Muscle layer of colon (tissue), 2 donors: ENCODE measurements at regions not wholly inside any gene's neighbourhood (a gene's known extent, or its start where the extent isn't known, plus 50 kb on each side); places are given as distances from the start of the nearest gene placed in this dataset.

ENCODE experiments used
- H3K27ac ChIP-seq: one replicate; pipeline ENCODE4 v1.7.0; 2013; ENCODE audit warnings: low read depth, mild to moderate bottlenecking, low read length, moderate library complexity
- H3K27me3 ChIP-seq, 2 donors: one replicate each; pipeline ENCODE4 v1.7.0; 2013; ENCODE audit warnings: low read length in 2 of 2, mild to moderate bottlenecking in 2 of 2; ENCODE audit not compliant: insufficient read depth in 2 of 2, control insufficient read depth in 1 of 2
- H3K36me3 ChIP-seq: one replicate; pipeline ENCODE4 v1.7.0; 2013; ENCODE audit warnings: mild to moderate bottlenecking, low read length; ENCODE audit not compliant: insufficient read depth
- H3K4me1 ChIP-seq: one replicate; pipeline ENCODE4 v1.7.0; 2013; ENCODE audit warnings: mild to moderate bottlenecking, low read length; ENCODE audit not compliant: insufficient read depth
- H3K4me3 ChIP-seq, 2 donors: one replicate each; pipeline ENCODE4 v1.7.0; 2013; ENCODE audit warnings: low read length in 2 of 2, low read depth in 1 of 2, mild to moderate bottlenecking in 1 of 2, moderate library complexity in 1 of 2
- H3K9ac ChIP-seq: one replicate; pipeline ENCODE4 v1.7.0; 2013; ENCODE audit warnings: low read length
- H3K9me3 ChIP-seq: one replicate; pipeline ENCODE4 v1.7.0; 2013; ENCODE audit warnings: mild to moderate bottlenecking, low read length
- donor health status: abdominal sarcoma.
- donor health status: Adenocarcinoma of cecum.

- H3K27me3 ChIP-seq = no peaks in the 10 kb centered on the region
Measured at GRCh38 chr21:35316933-35317332, 267.8 kb upstream of the RUNX1 start.

GRCh38 chr21:35316456-35316855 is 267.4 kb upstream of the RUNX1 start:
- Histone ChIP-seq H3K36me3 (no peaks in the 10 kb centered on the region), H3K27ac (no peak overlapping the region), H3K9me3 (no peaks in the 10 kb centered on the region), H3K27me3 (no peaks in the 10 kb centered on the region), H3K9ac (no peak overlapping the region), H3K4me1 (no peaks in the 10 kb centered on the region), H3K4me3 (no peak overlapping the region)

More at GRCh38 chr21:35316933-35317332, 267.8 kb upstream of the RUNX1 start:
- Histone ChIP-seq H3K9me3 (no peaks in the 10 kb centered on the region), H3K36me3 (no peaks in the 10 kb centered on the region), H3K27ac (no peak overlapping the region), H3K9ac (no peak overlapping the region), H3K4me3 (no peak overlapping the region), H3K4me1 (no peaks in the 10 kb centered on the region)

GRCh38 chr21:35314857-35315582 is 265.9 kb upstream of the RUNX1 start:
- no peak overlapping the region for H3K27ac ChIP-seq
- H3K9ac ChIP-seq = no peak overlapping the region
- H3K4me3 ChIP-seq = no peak overlapping the region
- no peaks in the 10 kb centered on the region for H3K9me3 ChIP-seq
- no peaks in the 10 kb centered on the region for H3K36me3 ChIP-seq
- H3K27me3 ChIP-seq = no peaks in the 10 kb centered on the region
- no peaks in the 10 kb centered on the region for H3K4me1 ChIP-seq

- no peaks in the 10 kb centered on the region for H3K4me1 ChIP-seq
- H3K4me3 ChIP-seq = no peak overlapping the region
- no peak overlapping the region for H3K9ac ChIP-seq
- H3K27ac ChIP-seq = no peak overlapping the region
- H3K9me3 ChIP-seq = no peaks in the 10 kb centered on the region
- H3K36me3 ChIP-seq = no peaks in the 10 kb centered on the region
- no peaks in the 10 kb centered on the region for H3K27me3 ChIP-seq
Measured at GRCh38 chr21:35311985-35312384, 262.9 kb upstream of the RUNX1 start.

- H3K27ac ChIP-seq = no peak overlapping the region
- H3K36me3 ChIP-seq = no peaks in the 10 kb centered on the region
- H3K9ac ChIP-seq = no peak overlapping the region
- H3K27me3 ChIP-seq = no peaks in the 10 kb centered on the region
- H3K4me3 ChIP-seq = no peak overlapping the region
- H3K9me3 ChIP-seq = no peaks in the 10 kb centered on the region
- H3K4me1 ChIP-seq = no peaks in the 10 kb centered on the region
Measured at GRCh38 chr21:35309316-35309715, 260.2 kb upstream of the RUNX1 start.

GRCh38 chr21:35303085-35303484 is 254.0 kb upstream of the RUNX1 start:
- H3K9me3 ChIP-seq = no peaks in the 10 kb centered on the region
- H3K36me3 ChIP-seq = no peaks in the 10 kb centered on the region
- H3K27ac ChIP-seq = no peak overlapping the region
- H3K4me1 ChIP-seq = no peaks in the 10 kb centered on the region
- H3K9ac ChIP-seq = no peak overlapping the region
- H3K4me3 ChIP-seq = no peak overlapping the region
- H3K27me3 ChIP-seq = no peaks in the 10 kb centered on the region

GRCh38 chr21:35298757-35299156 is 249.7 kb upstream of the RUNX1 start:
- no peak overlapping the region for H3K4me3 ChIP-seq
- H3K27ac ChIP-seq = no peak overlapping the region
- no peaks in the 10 kb centered on the region for H3K27me3 ChIP-seq
- no peaks in the 10 kb centered on the region for H3K36me3 ChIP-seq
- H3K9me3 ChIP-seq = no peaks in the 10 kb centered on the region
- H3K4me1 ChIP-seq = peaks cover 10% of the 10 kb centered on the region
- H3K9ac ChIP-seq = no peak overlapping the region

- Histone ChIP-seq H3K9ac (no peak overlapping the region), H3K9me3 (no peaks in the 10 kb centered on the region), H3K27me3 (no peaks in the 10 kb centered on the region), H3K36me3 (no peaks in the 10 kb centered on the region), H3K4me3 (no peak overlapping the region), H3K27ac (no peak overlapping the region), H3K4me1 (peaks cover 11% of the 10 kb centered on the region)
Measured at GRCh38 chr21:35297665-35298064, 248.6 kb upstream of the RUNX1 start.

GRCh38 chr21:35294231-35294898 is 245.3 kb upstream of the RUNX1 start:
- H3K4me3 ChIP-seq = no peak overlapping the region
- no peaks in the 10 kb centered on the region for H3K36me3 ChIP-seq
- no peaks in the 10 kb centered on the region for H3K9me3 ChIP-seq
- no peak overlapping the region for H3K27ac ChIP-seq
- H3K9ac ChIP-seq = no peak overlapping the region
- H3K4me1 ChIP-seq = peaks cover 11% of the 10 kb centered on the region
- no peaks in the 10 kb centered on the region for H3K27me3 ChIP-seq

GRCh38 chr21:35291973-35292627 is 243.0 kb upstream of the RUNX1 start:
- H3K36me3 ChIP-seq = no peaks in the 10 kb centered on the region
- H3K4me3 ChIP-seq = no peak overlapping the region
- H3K9ac ChIP-seq = no peak overlapping the region
- H3K27ac ChIP-seq = no peak overlapping the region
- peaks cover 11% of the 10 kb centered on the region for H3K4me1 ChIP-seq
- peaks cover 4% of the 10 kb centered on the region for H3K9me3 ChIP-seq
- no peaks in the 10 kb centered on the region for H3K27me3 ChIP-seq

- no peak overlapping the region for H3K4me3 ChIP-seq
- H3K9ac ChIP-seq = no peak overlapping the region
- peaks cover 4% of the 10 kb centered on the region for H3K9me3 ChIP-seq
- H3K27ac ChIP-seq = no peak overlapping the region
- H3K27me3 ChIP-seq = no peaks in the 10 kb centered on the region
- no peaks in the 10 kb centered on the region for H3K36me3 ChIP-seq
- H3K4me1 ChIP-seq = peaks cover 11% of the 10 kb centered on the region
Measured at GRCh38 chr21:35291034-35291433, 241.9 kb upstream of the RUNX1 start.
